AG04450 (cell line): ENCODE measurements at regions not wholly inside any gene's neighbourhood (a gene's known extent, or its start where the extent isn't known, plus 50 kb on each side); places are given as distances from the start of the nearest gene placed in this dataset.

Experiments
- CTCF ChIA-PET: fragments of 300-600, 350-600 bp; formaldehyde crosslinking; extraction: SDS; loops from one replicate; lab custom pipeline; 2022; ENCODE audit warnings: antibody characterized with exemption, inconsistent platforms; lab: Charles Lee
- POLR2A ChIA-PET: fragments of 350-600 bp; formaldehyde crosslinking; extraction: SDS; loops from one replicate; lab custom pipeline; 2021; ENCODE audit warnings: antibody characterized with exemption, inconsistent platforms; lab: Yijun Ruan, JAX
- DNase-seq: peaks from one replicate; pipeline ENCODE4 v3.0.0-alpha.2; 2011; ENCODE audit warnings: low read depth, low spot score
- H3K27ac ChIP-seq: one replicate; pipeline ENCODE4 v1.5.1; 2012; ENCODE audit warnings: low read depth, low read length, control low read depth
- H3K27me3 ChIP-seq: one replicate; pipeline ENCODE4 v1.6.0; 2012; ENCODE audit warnings: low read length; ENCODE audit not compliant: control insufficient read depth, insufficient read depth
- H3K4me3 ChIP-seq: 2 replicates; pipeline ENCODE4 v1.5.1; 2011; ENCODE audit warnings: mild to moderate bottlenecking, low read depth, low read length, control low read depth
- H3K9me3 ChIP-seq: 2 replicates; pipeline ENCODE4 v1.5.1; 2012; ENCODE audit warnings: low read length; ENCODE audit not compliant: control insufficient read depth, insufficient read depth
- TF ChIP-seq, protein P1 (sequence below): IDR thresholded peaks from 2 replicates; pipeline ENCODE4 v1.5.1; 2011; ENCODE audit warnings: low read depth, low read length, control low read depth, inconsistent platforms

DNA sequence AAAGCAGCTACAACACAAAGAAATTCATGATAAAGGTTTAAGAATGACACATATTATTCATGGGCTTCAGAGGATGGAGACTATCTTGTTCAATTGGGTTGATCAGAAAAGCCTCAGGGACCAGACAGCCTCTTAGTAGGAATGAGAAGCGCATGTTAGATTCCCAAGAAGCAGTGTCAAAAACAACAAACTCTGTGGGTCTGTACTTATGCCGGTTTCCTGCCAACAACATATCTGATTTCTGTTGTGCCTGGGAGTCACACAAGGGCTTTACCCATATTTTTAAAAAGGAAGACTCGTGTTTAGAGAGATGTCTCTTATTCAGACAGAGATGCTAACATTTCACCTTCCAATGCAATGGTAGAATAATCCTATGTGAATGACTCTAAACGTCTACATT is 2180.6 kb upstream of the CELF4 start:
- Histone ChIP-seq H3K9me3 (no peaks in the 10 kb centered on the region; the same call in 1 of the 2 replicates), H3K27me3 (no peaks in the 10 kb centered on the region), H3K27ac (no peak overlapping the region), H3K4me3 (no peak overlapping the region)
- TF ChIP-seq, protein P1, sequence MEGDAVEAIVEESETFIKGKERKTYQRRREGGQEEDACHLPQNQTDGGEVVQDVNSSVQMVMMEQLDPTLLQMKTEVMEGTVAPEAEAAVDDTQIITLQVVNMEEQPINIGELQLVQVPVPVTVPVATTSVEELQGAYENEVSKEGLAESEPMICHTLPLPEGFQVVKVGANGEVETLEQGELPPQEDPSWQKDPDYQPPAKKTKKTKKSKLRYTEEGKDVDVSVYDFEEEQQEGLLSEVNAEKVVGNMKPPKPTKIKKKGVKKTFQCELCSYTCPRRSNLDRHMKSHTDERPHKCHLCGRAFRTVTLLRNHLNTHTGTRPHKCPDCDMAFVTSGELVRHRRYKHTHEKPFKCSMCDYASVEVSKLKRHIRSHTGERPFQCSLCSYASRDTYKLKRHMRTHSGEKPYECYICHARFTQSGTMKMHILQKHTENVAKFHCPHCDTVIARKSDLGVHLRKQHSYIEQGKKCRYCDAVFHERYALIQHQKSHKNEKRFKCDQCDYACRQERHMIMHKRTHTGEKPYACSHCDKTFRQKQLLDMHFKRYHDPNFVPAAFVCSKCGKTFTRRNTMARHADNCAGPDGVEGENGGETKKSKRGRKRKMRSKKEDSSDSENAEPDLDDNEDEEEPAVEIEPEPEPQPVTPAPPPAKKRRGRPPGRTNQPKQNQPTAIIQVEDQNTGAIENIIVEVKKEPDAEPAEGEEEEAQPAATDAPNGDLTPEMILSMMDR = no peak
- DNase-seq = no peak
- ChIA-PET CTCF (no interaction called here), POLR2A (no interaction called here)

DNA sequence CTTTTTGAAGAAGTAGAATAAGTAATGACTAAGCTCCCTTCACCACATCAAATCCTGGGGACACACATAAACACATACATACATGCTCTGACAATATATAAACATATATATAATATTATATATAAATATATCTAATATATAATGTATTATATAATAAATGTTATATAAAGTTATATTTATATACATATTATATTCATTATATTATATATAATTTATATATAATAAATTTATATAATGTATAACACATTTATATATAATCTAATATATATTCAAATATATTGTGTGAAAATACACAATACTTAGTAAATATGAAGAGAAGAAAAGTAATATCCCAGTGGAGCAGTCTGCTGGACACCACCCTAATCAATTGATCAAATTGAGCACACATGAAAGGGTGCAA is 2177.9 kb upstream of the CELF4 start:
- Histone ChIP-seq H3K4me3 (no peak overlapping the region), H3K27me3 (no peaks in the 10 kb centered on the region), H3K27ac (no peak overlapping the region), H3K9me3 (no peaks in the 10 kb centered on the region)
- CTCF ChIA-PET = no interaction called here
- DNase-seq = no peak
- POLR2A ChIA-PET = no interaction called here
- TF ChIP-seq, protein P1 = no peak

DNA sequence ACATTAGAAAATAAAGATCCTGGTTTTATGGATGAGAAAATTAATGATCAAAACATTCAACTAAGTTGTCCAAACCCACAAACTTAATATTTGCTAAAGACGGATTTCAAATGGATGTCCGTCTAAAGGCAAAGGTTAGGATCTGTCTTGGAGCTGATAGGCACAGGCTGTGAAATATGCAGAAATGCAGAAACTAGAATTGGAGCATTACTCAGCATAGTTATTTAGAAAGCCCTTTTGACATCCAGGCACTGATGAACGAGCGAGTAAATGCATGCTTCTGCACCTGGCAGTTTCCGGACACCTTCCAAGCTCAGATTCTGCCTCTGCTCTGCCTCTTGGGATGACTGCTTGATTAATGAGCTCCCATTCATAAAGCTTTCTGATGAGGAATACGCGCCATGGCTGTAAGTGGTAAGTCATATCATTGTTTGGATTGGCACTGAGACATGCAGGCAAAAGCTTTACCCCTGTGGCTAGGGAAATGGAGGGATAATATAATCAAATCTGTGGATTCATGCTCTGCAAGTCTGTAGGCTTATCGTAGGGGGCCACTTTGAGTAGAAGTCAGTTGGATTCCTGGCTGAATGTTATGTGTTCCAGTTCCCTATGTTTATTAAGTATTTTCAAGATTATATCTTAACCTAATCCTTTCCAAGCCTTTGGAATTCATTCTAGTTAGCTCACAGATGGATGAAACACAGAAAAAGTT is 2176.3 kb upstream of the CELF4 start:
- CTCF ChIA-PET = no interaction called here
- TF ChIP-seq, protein P1 = no peak
- Histone ChIP-seq H3K27me3 (no peaks in the 10 kb centered on the region), H3K4me3 (no peak overlapping the region), H3K27ac (no peak overlapping the region), H3K9me3 (no peaks in the 10 kb centered on the region)
- peak; percentile 26 for DNase-seq
- POLR2A ChIA-PET = no interaction called here

DNA sequence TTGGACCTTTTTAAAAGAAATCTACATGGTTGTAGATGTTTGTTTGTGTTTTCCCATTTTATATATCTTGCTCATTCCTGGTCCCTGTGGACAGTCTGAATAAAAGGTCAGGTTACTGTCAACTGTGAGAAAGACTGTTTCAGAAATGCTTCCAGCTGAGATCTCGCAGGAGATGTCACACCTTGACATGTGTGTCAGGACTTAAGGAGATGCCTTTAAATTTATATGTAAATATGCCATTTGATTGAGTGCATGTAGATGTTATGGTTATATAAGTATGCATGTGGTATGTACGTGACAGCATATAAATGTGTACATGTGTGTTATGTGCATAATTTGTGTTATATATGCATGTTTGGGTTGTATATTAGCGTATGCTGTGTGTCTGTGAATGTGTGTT is 2172.3 kb upstream of the CELF4 start:
- TF ChIP-seq, protein P1 = no peak
- Histone ChIP-seq H3K4me3 (no peak overlapping the region), H3K9me3 (no peaks in the 10 kb centered on the region), H3K27ac (no peak overlapping the region), H3K27me3 (no peaks in the 10 kb centered on the region)
- CTCF ChIA-PET = no interaction called here
- DNase-seq = no peak
- POLR2A ChIA-PET = no interaction called here

DNA sequence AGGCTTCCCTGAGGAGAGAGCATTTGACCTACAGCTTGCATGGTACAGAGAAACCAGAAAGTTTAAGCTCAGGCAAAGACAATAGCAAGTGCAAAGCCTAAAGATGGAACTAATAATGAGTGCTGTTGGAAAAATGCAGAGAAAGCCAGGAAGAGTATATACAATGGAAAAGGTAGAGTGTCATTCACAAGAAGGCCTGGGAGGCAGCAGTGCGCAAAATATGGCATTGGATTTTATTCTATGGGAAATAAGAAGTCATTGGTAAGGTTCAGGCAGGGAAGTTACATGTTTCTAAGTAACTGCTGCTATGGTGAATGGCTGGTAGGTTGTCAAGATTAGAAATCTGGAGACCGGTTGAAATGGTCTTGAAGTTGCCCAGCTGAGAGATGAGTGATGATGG is 2167.3 kb upstream of the CELF4 start:
- TF ChIP-seq, protein P1 = peak; percentile 19; the same call in 1 of the 2 replicates
- POLR2A ChIA-PET = no interaction called here
- Histone ChIP-seq H3K27me3 (no peaks in the 10 kb centered on the region), H3K27ac (no peak overlapping the region), H3K9me3 (no peaks in the 10 kb centered on the region), H3K4me3 (no peak overlapping the region)
- CTCF ChIA-PET = no interaction called here
- DNase-seq = no peak
